Stimulated activated naive CD8-positive, alpha-beta T cell treated with anti-CD3 and anti-CD28 coated beads, Interleukin-15, Interleukin-2, amounts not matched to agents 100 U/mL and 50 U/mL, for 24 hours (primary cell): ENCODE measurements at regions not wholly inside any gene's neighbourhood (a gene's known extent, or its start where the extent isn't known, plus 50 kb on each side); places are given as distances from the start of the nearest gene placed in this dataset.

Experiments used
- ATAC-seq: fragments of 150-1000 bp; cut with Tn5 transposase; one replicate; pipeline ENCODE4 v1.10.0; 2021
- DNase-seq: peaks from one replicate; pipeline ENCODE4 v3.0.0; 2021

DNA sequence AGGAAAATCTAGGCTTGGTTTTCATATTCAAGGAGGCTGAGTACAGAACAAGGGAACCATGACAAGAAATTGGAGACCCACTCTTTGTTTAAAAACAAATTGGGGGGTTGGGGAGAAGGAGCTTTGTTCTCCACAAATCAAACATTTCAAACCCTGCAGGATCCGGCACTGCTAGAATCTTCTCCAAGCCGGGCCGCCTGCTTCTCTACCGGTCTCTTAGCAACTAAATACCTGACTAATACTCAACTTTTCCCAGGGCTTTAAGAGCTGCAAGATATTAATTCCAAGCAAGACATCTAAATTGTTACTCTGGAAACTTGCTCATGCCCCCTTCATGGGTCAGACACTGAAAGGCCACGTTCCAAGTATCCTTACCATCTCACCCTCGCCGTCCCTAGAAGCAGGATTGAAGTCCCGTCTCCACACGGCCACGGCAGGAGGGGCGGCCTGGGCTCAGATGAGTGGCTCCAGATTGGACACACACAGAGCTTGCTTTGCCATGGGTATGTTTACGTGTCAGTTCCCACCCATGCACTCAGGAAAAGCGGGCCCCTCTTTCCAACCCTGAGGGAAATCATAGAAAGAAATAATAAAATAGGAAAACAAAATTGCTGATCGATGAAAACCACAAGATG lies 126.4 kb upstream of the CDH4 start:
- no peak for ATAC-seq

DNA sequence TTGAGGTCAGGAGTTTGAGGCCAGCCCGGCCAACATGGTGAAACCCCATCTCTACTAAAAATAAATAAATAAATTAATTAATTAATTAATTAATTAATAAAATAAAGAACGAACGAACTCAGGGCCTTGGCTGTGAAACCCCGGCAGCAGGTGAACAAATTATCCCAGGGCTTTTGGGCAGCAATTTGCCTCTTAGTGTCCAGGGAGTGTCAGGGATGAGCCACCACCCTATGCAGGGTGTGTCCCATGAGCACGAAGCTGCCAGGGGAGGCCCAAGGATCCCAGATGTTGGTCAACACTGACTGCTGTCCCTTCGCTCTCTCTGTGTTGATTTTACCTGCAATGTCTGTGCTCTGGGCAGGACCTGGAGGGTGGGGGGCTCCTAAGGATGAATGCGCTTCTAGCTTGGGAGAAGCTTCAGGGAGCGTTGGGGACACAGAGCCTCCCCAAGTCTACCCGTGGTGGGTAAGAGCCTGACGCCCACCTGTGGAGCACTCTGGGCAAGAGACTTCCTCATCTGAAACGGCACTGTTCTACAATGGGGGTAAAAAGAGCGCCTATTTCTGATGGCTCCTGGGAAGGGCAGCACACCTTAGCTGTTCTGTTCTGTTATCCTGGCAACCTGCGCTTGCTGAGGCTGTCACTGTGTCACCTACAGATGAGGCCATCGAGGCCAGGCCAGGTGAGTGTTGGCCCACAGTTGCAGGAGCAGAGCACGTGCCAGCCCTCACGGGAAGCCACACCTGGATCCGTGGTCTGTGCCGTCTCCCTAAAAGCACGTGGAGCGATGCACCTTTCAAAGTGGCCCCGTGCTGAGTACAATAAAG lies 125.5 kb upstream of the CDH4 start:
- no peak for ATAC-seq

More for the DNA sequence above, 126.4 kb upstream of the CDH4 start:
- no peak for DNase-seq

DNA sequence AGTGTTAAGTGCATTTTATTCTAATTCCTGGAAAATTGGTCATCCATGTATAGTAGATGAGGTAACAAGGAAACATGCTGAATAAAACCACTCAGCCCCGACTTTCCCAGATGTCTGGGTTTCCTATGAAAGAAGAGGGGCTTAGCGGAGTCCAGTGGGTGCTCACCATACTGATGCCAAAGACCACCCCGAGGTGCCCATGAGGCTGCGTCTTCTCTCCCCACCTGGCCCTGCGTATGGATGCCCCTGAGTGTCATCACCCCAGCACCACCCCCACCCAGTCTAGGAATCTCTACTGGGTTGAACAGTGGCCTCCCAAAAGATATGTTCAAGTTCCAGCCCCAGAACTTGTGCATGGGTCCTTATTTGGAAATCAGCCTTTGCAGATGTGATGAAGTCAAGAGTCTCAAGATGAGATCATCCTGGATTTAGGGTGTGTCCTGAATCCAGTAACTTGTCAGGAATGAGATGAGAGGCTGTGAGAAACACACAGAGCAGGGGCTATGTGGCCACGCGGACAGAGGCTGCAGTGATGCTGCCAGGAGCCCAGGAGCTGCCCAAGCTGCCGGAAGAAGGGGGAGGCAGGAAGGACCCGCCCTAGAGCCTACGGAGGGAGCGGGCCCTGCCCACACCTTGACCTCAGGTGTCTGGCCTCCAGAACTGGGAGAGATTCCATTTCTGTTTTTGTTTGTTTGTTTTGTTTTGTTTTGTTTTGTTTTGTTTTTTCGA lies 124.6 kb upstream of the CDH4 start:
- DNase-seq, result no peak
- no peak for ATAC-seq

More for the DNA sequence above, 125.5 kb upstream of the CDH4 start:
- DNase-seq, result no peak

DNA sequence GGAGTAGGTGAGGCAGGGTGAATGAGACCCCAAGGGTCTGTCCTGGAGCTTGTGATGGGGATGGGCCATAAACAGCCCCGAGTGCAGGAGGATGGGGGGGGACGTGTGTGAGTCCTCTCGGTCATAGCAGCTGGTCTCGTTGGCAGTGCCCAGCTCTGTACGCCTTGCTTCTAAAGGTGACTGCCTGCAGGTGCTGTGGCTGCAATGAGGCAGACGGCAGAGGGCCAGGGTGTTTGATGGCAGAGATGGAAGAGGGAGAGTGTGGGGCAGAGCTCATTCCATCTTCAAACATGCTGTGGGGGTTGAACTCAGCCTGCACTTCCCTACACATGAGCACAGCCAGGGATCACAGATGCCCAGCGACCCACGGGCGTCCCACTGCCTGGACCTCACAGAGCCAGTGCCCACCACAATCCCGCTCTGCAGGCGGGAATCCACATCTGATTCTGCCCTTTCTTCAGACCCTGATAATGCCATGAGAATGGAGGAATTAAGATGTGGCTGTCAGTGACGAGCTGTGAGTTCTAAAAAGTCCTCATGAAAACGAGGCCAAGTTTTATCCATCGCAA lies 123.3 kb upstream of the CDH4 start:
- ATAC-seq, result no peak
- no peak for DNase-seq

DNA sequence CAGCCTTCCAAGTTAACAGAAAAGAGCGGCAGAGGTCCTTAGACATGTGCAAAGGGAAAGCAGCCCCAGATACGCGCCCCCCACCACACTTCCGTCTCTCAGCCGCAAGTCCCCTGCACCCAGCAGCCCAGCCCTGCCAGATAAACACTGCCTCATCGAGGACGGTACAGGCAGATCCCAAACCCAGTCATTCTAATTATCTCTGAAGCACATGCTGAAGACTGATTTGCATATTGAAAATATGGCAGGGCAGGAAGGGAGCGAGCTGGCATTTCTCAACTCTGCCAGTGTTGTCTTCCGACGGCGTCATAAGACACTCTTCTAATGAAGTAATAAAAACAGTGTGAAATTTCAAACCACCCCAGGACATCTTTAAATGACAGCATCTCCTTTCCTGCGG lies 122.8 kb upstream of the CDH4 start:
- no peak for ATAC-seq
- DNase-seq, result no peak

DNA sequence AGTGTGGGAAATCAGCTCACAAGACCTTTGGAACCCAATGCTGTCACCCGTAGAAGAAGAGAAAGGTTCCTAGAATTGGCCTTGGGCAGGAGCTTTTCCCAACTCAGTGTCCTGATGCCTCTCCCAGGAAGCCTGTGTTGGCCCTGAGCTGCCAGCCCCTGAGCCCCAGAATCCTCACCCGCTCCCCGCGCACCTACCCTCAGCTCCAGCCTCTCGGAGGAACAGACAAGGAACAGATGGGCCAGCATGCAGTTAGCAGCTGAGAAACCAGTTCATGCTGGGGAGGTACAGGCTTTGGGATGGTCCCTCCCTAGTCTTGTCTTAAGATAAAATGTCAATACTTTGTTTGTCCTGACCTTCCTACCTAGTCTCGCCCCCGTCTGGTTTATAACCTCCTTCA lies 121.9 kb upstream of the CDH4 start:
- no peak for ATAC-seq
- DNase-seq, result no peak

DNA sequence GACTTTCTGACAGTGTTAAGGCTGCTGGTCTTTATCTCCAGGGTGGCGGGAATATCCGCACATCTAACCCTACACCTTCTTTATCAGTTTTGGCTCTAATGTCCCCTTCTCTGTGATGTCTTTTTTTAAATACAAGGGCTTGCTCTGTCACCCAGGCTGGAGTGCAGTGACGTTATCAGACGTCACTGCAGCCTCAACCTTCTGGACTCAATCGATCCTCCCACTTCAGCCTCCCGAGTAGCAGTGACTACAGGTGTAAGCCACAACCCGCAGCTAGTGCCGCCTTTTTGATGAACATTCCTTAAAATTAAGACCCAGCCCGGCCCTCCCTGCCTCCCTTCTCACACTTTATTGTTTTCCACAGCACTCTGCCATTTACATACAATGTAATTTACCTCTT lies 120.1 kb upstream of the CDH4 start:
- ATAC-seq, result no peak
- no peak for DNase-seq

DNA sequence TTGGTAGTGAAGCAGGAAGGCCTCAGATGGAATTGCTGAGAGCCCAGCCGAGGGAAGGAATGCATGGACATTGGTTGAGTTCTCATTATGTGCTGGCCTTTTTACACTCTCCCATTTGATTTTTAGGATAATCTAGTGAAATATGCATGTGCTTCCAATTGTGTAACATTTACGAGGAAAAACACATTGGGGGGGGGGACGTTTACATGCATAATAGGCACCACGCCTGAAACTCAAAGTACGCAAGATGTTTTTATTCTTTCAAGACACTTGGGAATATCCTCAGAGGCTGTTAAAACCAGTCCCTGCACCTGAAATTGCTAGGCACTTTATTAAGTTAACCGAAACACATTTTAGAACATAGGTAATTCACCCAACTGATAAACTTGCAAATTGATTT lies 118.5 kb upstream of the CDH4 start:
- ATAC-seq (no peak), DNase-seq (no peak)

DNA sequence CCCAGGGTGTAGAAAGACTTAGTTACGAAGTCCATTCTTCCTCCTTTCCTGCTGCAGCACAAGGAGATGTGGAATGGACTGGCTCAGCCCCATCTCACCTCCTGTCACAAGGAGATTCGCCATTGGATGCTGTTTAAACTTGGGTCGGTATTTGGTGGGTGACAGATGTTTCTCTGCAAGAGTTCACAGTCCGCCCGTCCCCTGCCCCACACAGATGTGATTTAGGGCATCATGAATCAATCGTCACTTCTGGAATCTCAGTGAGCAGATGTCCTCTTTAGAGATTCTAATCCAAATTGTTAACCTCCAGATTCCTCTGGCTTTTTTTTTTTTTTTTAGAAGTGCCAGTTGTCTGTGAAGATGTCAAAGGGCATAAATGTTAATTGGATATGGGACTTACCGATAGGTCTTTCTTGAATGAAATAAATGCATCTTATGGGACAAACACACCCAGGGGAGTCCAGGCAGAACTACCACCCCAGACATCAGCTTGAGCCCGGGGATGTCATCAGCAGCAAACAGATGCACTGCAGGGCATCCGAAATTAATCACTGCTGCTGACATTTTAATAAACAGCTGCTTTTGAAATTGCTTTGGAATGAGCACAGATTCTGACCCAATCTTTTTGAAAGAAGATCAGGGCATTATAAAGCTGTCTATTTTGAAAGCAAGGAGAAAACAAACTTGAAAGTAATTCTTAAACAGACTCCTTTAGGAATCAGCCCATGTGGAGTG lies 117.6 kb upstream of the CDH4 start:
- DNase-seq (no peak), ATAC-seq (no peak)

DNA sequence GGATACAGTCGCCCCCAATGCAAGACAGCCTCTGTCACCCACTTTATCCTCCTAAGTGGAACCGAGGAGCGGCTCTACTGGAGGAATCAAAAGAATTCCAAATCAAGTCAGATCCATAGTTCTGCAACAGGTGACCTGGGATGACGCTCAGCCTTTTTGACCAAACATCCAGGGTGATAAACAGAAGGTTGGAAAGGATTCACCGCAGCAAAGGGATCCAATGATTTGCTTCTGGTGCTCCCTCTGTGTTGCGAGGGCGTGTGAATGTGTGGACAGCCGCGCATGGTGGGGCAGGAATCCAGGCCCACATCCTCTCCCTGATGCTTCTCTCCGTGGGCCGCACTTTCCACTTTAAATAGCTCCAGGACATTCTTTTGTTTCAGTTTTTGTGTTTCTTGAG lies 116.8 kb upstream of the CDH4 start:
- ATAC-seq, result no peak

DNA sequence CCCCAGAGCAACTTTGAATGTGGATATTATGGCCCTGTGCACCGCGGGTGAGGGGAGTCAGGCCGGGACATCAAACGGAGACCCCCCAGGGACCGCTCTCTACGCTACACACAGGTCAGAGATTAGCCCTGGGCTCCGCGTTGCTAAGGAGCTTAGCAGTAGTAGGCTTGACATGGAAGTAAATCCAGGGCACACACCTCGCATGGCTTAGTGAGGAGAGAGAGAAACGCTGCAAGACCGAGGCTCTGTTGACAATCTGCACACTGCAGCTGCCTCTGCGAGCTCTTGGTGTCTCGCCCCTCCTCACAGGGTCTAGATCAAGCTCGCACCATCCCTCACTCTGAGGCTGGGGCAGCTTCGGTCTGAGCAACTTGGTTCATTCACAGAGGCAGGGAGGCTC lies 116.1 kb upstream of the CDH4 start:
- ATAC-seq (no peak), DNase-seq (no peak)

More for the DNA sequence above, 116.8 kb upstream of the CDH4 start:
- DNase-seq, result no peak

DNA sequence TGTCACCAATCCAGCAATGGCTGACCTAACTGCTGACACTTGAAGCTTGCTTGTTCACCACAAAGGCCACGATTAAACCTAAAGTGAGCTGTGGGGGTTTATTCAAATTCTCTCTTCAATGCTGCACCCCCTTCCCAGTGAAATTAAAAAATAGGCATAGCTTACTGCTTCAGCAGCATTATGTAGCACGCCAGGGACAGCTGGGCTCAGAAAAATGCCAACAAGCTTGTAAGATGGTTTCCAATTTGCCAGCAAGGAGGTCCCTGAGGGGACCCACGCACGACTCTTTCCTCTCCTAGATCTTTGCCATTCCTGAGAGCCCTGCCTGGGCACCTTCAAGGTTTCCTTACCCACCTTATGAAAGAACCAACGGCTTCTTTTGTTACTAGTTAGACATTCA lies 113.5 kb upstream of the CDH4 start:
- DNase-seq, result no peak
- no peak for ATAC-seq

DNA sequence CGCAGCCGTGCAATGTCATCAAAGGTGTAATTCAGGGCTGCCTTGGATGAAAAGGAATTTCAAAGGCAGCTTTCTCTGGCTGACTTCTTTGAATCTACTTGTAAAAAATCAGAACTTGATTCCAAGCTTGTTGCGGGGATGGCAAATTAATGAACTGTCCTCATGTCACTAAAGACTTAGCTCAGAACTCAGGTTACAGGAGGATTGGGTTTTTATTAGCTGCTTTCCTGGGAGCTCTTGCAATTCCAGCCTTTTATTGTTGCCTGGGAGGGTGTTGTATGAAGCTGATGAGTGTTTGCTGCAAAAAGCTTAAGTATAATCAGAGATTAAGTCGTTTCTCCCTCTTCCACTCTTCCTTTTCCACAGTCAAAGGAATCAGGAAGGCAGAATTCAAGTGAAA lies 113.0 kb upstream of the CDH4 start:
- ATAC-seq, result no peak
- DNase-seq, result no peak

DNA sequence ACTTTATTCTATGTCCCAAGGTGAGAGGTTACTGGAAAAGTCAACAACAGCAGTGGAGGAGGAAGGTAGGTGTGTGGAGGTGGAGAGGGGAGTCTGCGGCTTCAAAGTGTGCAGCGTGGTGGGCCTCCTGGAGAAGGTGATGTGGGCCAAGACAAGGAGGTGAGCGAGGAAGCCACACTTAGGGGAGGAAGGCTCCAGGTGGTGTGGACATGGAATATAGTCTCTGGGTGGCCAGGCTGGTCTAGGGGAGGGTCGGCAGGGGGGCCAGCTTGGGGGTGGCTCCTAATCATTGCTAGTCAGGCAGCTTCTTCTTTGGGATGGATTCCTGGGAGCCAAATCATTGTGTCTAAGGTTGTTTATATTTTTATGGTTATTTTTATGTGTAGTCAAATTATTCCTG lies 111.5 kb upstream of the CDH4 start:
- no peak for ATAC-seq

DNA sequence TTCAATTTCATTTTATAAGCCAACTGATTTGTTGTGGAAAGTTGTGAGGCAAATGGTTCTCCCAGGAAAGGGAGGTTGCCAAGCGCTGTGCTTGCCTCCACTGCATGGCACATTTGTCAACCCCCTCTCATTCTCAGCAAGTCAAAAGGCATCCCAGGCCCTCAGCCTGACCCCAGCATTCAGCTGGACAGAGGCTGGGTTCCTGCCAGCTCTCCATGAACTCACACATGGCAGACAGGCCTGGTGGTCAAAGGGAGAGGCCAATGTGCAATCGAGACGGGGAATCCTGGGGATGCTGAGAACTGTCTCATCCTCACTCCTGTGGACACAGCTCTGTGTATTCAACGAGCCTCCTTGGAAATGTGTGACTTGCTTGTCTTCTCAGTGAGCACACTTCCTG lies 106.0 kb upstream of the CDH4 start:
- ATAC-seq (no peak), DNase-seq (no peak)

More for the DNA sequence above, 111.5 kb upstream of the CDH4 start:
- no peak for DNase-seq

DNA sequence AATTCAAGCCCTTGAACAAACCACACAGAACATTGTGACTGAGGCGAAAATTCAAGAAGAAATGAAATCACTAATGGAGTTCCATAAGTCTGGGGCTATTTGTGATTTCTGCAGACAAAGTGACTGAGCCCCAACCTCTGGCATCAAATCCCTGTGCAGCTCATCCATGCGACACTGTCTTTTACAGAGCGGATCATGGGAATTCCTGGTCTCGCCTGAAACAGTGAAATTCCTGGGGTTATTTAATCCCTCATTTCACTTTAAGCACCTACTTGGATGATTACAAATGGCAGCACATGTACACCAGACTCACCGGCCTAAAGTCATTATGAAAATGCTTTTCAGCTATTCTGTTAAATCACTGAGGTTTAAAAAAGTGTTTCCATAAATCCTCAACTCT lies 102.4 kb upstream of the CDH4 start:
- DNase-seq (no peak), ATAC-seq (no peak)

DNA sequence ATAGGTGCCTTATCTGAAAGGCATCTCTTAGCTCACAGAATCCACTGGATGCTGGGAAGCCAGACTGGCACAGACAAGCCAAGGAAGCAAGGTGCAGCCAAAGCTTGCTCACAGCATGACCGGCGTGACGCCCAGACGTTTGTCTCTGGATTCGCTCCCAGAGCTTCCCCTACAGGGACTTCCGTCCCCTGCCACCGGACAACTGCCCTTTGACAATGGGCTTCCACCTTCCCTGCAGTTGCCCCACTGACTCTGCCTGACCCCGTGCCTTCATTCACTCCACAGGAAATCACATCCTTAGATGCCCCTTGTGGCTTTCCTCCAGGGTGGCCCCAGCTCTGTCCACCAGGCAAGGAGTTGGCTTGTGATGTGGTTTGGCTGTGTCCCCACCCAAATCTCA lies 94.8 kb upstream of the CDH4 start:
- no peak for ATAC-seq
- no peak for DNase-seq

DNA sequence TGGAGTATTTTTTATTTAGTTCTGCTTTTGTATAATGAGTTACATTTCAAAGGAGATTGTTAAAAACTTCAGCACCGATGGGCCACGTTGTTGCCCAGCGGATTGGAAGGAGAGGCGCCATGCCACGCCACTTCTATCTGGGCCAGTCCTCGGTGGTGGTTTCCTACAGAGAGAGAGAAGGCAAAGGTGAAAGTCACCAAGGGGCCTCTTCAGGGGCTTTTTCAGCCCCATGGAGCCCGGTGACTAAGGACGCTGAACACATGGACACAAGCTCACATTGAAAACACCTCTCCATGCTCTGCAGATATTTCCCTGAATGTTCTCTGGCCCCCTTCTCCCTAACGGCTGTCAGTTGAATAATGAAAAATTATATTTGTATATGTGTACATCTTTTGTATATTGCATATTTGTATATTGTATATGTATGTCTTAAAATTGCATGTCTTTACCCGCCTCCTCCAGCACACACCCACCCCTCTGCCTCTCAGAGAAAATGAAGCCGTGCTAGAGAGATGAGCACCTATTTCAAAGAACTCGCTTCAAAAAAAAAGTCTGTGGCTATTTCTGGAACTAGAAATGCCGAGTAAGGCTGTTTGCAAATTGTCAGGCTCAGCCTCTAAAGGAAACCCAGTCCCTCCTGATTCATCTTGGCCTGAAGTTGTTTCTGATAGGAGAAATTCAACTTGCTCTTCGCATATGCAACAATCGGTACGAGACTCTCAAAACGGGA lies 91.9 kb upstream of the CDH4 start:
- no peak for DNase-seq
- no peak for ATAC-seq

DNA sequence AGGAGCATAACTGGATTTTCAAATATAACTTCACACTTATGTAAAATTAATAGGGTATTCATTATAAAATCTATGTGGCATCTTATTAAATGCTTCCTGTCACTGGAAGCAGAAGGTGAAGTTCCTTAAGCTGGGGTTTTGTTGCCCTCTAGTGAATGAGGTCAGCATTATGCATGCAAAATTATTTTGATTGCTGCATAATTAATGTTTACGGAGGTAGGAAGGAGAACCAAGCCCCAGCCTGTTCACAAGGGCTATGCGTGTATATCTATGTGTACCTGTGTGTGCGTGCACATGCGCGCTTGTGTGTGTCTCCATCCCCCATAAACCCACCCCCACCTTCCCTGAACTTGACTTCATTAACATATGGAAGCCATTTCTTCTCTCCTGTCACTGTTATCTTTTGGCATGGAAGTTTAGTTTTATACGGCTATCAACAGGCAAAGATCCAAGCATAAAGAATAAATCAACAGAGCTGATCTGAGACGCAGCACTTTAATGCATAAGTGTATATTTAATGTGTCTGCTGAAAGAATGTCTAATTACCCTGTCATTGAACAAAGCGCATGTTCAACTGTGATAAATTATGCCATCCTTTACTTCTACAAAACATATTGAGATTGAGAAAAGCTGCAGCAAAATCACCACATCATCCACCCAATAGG lies 90.2 kb upstream of the CDH4 start:
- no peak for ATAC-seq
- no peak for DNase-seq

DNA sequence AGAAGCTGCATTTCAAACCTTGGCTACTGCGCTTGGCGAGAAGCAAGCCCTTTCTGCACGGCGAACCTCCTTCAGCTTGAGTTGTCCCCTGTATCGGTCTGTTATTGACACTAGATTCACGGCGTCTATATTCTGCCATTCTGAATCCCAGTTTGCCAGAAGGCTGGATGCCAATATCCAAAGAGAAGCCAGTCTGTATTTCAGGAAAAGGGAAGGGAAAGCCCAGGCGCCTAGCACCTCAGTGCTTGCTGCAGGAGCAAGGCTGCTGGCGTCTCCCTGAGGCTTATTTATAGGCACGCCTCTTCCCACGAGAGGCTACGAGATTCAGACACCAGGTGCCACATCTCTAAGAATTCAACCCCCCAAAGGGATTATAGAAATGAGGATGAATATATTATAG lies 89.6 kb upstream of the CDH4 start:
- ATAC-seq, result no peak

DNA sequence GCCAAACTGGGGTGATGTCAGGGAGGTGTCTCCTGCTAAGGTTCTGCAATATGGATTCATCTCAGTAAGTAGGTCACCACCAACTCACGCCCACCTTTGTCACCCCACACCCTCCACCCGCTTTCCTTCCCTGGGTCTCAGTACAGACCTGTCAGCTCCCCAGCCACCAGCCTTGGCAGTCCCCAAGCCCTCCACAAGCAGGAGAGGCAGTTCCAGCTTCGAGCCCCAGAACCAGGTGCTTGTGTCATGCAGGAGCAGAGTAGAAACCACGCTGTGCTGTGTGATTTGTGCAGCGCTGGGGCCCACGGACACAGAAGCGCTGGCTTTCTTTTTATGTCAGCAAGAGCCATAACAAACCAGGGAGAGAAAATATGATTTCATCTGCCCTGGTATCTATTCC lies 89.0 kb upstream of the CDH4 start:
- DNase-seq (no peak), ATAC-seq (no peak)

More for the DNA sequence above, 89.6 kb upstream of the CDH4 start:
- no peak for DNase-seq
